Hypothalamus (tissue), 51 donors: ENCODE measurements at regions not wholly inside any gene's neighbourhood (a gene's known extent, or its start where the extent isn't known, plus 50 kb on each side); places are given as distances from the start of the nearest gene placed in this dataset.
A peak's percentile ranks its signal among the peaks of the same experiment; 100 is the strongest.
"Not testable (repeated sequence)": the region's sequence is repeated elsewhere in the genome, so short reads cannot be mapped to it uniquely, and the experiment has no call there.

Experiments used
- DNase-seq, 51 donors: peaks; one replicate each; lab custom pipeline; 2025; lab: John Stamatoyannopoulos, UW

GRCh38 chr2:228540976-228541375, 359.5 kb upstream of the SPHKAP start:
- peak in 1 of 51 donors; percentile 1 for DNase-seq

DNA sequence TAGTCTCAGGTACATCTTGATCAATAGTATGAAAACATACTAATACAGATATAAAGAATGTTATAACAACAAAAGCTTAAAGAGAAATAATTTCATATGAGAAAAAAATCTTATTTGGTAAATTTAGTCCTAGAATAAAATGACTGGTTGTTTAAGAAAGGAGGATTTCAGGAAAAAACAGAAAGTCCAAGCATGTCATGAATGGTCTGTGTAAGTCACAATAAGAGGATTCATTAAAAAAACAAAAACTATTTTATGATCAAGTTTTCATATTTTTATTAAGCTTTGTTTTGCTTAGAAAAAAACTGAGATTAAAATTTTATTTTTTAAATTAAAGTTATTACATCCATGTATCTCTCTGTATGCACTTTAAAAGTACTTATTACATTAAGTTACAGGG, 353.9 kb upstream of the SPHKAP start:
- DNase-seq: no peak

DNA sequence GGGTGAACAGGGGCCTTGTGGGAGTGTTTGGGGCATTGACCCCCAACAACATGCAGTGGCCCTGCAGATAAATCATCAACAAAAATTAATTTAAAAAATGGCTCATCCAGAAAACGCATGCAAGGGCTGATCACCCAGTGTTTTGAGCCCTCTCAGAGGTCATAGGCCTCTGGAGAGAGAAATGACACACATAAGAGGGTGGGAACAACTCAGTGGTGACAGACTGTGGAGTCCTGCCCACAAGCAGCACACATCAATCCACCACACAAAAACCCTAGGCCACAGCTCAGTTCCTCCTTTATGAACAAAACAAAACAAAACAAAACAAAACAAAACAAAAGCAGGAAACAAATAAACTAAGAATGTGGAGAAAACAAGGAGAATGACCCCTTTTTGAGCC, 351.7 kb upstream of the SPHKAP start:
- no peak for DNase-seq

- DNase-seq: no peak
Measured at GRCh38 chr2:228532233-228532632, 350.7 kb upstream of the SPHKAP start.

DNA sequence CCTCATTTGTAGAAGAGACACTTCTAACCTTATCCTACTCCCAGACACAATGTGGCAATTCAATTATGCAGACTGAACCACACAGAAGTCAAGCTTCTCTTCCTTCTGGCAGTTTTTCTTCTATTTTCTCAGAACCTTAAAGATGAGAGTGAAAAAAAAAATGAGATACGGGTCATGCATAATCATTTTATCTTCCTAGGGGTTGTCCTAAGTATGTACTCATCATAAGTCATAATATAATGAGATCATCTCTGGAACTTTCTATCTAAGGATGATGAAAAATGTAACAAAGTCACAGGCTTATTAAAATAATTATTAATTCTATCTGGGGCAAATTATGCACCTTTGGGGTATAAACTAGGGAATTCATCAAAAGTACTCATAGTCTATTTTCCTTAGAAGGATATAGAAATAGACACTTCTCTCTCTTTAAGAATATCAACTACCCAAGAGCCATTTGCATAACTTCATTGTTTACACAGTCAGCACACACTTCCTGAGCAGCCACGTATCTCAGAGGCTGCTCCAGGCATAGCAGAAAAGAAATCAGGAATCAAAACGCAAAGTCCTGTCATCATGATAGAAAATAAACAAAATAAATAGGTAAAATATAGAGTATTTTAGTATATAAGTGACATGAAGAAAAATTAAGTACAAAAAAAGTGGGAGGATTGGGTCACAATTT, 345.9 kb upstream of the SPHKAP start:
- no peak for DNase-seq

DNA sequence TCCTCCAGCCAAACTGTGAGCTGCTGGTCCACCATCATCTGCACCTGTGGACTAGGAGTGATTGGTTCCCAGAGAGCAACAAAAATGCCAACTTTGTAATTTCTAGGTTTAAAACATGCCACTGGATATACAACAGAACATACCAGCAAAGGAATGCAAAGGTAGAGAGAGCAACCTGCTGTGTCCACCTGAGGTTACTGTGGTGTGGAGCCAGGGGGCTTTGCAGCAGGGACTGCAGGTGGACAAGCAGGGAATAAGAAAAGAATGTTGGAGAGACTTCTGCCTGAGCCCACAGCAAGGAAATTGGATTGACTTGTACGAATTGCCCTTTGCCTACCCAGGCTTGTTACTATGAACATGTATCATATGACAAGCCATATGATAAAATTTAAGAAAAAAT, 345.2 kb upstream of the SPHKAP start:
- no peak for DNase-seq

DNA sequence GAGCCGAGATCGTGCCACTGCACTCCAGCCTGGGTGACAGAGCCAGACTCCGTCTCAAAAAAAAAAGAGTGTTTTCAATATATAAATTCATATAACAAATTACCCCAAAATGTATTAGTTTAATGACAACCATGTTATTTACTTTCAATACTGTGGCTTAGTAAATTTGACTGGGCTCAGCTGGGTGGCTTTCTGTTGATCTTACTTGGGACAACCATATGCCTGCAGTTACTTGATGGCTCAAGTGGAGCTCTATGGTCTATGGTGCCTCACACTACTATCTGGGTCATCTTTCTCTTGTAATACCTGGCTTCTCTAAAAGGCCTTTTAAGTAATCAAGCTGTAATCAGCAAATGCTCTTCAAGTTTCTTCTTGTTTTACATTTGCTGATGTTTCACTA, 341.5 kb upstream of the SPHKAP start:
- no peak for DNase-seq

DNA sequence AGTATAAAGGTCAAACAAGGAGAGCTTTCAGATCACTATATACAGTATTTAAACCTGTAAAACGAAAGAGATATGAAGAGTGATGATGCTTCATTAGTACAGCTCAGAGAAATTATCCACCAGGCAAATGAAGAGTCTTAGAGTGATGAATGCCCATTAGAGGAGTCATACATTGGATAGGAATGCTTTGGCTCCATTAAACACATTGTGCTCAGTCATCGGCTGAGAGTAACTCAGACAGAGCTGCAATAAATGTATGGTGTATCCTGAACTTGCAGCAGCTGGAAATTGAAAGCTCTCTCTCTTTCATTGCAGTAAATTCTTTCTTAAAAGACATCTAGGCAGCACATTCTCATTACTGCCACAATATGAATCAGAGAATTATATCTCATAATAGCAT, 340.8 kb upstream of the SPHKAP start:
- DNase-seq: no peak

DNA sequence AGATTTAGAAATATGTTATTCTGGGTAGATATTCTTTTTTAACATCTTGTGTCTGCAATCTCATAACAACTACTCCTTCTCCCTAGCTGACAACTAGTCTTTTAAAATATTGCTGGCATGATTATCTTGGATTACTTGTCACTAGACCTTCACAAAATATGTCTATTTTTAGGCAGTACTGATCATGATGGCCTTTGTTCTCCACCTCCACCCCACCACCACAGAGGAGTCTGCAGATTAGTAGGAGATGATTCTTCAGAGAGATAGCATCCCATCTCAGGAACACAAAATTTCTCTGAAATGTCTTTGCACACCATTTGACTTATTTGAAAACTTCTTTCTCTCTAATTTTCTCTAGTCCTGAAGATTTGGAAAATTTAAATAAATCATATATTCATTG, 338.1 kb upstream of the SPHKAP start:
- no peak for DNase-seq

DNA sequence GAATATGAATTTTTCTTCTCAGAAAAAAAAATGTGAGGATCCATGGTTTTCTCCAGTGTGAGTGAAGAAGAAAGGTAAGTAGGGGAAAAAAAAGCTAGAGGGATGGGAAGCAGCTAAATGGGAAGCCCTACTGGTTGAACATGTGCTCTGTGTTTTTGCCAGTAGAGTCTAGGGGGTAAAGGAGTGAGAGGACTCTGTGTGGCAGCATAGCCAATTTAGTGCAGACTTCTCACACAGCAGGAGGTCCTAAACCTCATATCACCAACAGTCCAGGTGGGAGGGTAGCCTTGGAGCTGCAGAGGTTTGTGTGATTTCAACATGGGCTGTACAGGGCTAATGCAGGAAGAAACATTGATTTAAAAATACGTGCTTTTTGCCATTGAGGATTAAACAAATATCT, 334.5 kb upstream of the SPHKAP start:
- no peak for DNase-seq

GRCh38 chr2:228513480-228513879, 332.0 kb upstream of the SPHKAP start:
- not testable (repeated sequence) for DNase-seq

GRCh38 chr2:228509021-228509420, 327.5 kb upstream of the SPHKAP start:
- DNase-seq: no peak

DNA sequence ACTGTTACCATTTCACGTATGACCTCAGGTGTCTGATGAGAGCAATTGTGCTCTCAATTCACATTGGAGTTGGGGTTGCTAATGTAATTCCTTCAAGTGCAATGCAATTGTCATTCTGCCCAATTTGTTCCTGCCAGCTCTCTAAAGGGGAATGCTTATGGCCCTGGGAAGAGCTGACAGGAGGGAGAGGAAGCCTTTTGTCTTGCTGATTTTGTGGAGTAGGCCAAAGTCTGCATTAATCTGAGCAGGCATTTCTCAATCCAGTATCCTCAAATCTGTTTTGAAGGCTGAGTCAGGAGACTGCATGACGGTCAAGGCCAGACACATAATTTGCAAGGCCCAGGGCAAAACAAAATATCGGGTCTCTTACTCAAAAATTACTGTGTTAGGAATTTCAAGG, 326.4 kb upstream of the SPHKAP start:
- no peak for DNase-seq

DNA sequence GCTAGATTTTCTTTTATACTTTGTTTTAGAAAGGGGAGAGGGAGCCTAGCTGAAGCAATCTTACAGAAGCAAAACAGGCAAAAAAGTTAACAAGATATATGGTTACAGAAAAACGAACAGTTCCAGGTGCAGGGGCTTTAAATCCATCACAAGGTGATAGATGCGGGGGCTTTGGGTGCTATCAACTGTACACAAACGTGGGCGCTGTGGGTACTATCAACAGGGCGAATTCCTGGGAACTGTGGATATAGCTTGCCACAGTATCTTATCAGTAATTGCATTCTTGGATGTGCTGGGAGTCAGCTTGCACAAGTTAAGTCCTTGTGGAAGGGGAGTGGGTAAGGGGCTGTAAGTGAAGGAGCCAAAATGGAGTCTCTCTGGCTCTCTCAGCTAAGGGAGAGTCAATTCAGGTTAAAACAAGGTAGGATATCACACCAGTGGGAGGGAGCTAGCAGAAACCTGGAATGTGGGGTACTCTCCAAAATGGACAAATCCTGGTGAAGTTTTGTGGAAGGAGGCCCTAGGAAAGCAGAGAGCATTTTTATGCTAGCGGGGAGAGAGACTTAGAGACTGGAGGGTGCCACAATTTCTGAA, 325.8 kb upstream of the SPHKAP start:
- DNase-seq: no peak

GRCh38 chr2:228503731-228504130, 322.2 kb upstream of the SPHKAP start:
- DNase-seq: no peak

- DNase-seq: no peak
Measured at GRCh38 chr2:228493852-228494251, 312.4 kb upstream of the SPHKAP start.

GRCh38 chr2:228479014-228479413, 297.5 kb upstream of the SPHKAP start:
- no peak for DNase-seq

- DNase-seq: no peak
Measured at GRCh38 chr2:228474466-228474865, 293.0 kb upstream of the SPHKAP start.

GRCh38 chr2:228469721-228470120, 288.2 kb upstream of the SPHKAP start:
- no peak for DNase-seq

DNA sequence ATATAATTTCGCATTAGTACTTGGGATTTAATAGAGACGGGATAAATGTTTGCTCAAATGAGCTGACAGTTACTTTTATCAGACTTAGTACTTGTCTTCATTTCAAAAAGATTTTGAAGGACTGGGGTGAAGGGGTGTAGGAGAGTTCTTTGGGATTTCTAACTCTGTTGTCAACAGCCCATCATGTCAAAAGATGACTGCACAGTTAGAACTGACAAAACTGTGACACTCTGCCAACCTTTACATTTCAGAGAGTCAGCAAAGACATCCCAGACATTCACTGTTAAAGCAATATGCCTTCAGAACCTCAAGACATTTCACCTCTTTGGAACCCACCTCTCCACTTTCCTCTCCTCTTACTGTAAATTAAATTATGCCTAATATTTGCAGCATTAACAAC, 285.4 kb upstream of the SPHKAP start:
- DNase-seq: no peak

- DNase-seq: no peak
Measured at GRCh38 chr2:228465408-228465807, 283.9 kb upstream of the SPHKAP start.

DNA sequence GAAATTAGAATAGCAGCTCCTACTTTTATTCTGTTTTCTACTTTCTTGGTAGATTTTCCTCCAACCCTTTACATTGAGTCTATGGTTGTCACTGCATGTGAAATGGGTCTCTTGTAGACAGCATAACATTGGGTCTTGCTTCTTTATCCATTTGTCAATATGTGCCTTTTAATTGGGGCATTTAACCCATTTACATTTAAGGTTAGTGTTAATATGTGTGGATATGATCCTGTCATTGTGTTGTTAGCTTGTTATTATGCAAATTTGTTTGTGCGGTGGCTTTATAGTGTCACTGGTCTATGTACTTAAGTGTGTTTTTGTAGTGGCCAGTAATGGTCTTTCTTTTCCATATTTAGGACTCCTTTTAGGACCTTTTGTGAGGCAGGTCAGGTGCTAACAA, 276.9 kb upstream of the SPHKAP start:
- DNase-seq: no peak
